GM19372 (cell line): ENCODE measurements at regions not wholly inside any gene's neighbourhood (a gene's known extent, or its start where the extent isn't known, plus 50 kb on each side); places are given as distances from the start of the nearest gene placed in this dataset.
"Not testable (repeated sequence)": the region's sequence is repeated elsewhere in the genome, so short reads cannot be mapped to it uniquely, and the experiment has no call there.

Source experiments
- ATAC-seq: cut with Tn5 transposase; IDR thresholded peaks from one replicate; pipeline ENCODE4 v1.9.1; 2021; ENCODE audit warnings: mild to moderate bottlenecking, low read depth, moderate library complexity; ENCODE audit not compliant: unreplicated experiment

- no peak for ATAC-seq
These were observed 53.5 kb downstream of the TEX51 start for GRCh38 chr2:126952216-126952615.

DNA sequence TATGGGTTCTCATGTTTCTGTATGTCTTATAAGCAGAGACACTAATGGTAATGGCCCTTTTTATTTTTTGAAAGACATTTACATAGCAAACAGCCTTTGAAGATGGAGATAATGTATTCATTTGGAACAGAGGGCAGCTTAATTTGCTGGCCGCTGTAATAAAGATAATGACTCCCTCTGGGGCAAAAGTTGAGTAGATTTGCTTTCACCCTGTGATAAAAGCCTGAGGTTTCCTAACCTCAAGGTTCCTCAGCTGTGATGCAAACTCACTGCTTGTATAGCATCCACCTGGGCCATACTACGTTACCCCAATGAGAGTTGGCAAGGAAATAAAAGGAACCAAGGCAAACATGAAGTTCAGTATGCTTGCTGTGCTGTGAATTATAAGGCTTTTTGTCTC lies 54.8 kb downstream of the TEX51 start:
- no peak for ATAC-seq

GRCh38 chr2:126954831-126955230 lies 56.1 kb downstream of the TEX51 start:
- ATAC-seq = no peak

DNA sequence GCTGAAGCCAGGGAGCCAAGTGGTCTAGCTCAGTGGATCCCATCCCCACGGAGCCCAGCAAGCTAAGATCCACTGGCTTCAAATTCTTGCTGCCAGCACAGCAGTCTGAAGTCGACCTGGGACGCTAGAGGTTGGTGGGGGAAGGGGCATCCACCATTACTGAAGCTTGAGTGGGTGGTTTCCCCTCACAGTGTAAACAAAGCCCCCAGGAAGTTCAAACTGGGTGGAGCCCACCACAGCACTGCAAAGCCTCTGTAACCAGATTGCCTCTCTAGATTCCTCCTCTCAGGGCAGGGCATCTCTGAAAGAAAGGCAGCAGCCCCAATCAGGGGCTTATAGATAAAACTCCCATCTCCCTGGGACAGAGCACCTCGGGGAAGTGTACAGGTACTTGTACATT lies 58.1 kb downstream of the TEX51 start:
- ATAC-seq = not testable (repeated sequence)

DNA sequence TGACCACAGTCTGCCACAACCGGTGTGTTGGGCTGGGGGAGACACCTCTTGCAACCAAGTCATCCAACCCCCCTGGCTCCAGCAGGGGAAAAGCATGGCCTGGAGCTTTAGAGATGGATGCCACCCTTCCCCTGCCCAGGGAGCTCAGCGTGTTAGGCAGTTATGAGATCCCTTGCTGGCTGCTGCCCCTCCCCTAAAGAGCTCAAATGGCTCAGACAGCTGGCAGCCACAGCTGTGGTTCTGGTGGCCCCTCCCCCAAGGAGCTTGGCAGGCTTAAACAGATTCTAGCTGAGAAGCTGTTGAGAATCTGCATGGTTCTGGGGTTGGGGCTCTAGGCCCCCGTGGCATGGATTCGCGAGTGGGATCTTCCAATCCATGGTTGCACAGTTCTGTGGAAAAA lies 64.7 kb downstream of the TEX51 start:
- ATAC-seq = no peak

DNA sequence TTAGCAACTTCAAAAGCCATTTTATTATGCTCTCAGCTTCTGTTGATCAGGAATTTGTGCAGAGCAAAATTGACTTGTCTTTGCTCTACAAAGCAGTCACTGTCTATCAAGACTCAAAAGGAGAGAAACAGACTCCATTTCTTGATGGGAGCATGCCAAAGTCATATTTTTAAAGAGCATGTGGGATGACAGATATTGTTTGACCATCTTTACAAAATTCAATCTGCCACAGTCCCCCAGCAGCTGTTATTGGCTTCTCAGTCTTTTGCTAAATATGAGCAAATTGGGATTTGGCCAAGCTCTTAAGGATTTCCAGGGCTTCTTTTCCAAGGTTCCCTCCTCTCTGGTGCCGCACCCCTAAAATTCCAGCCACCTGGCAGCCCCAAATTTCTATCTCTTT lies 67.9 kb downstream of the TEX51 start:
- ATAC-seq = no peak

DNA sequence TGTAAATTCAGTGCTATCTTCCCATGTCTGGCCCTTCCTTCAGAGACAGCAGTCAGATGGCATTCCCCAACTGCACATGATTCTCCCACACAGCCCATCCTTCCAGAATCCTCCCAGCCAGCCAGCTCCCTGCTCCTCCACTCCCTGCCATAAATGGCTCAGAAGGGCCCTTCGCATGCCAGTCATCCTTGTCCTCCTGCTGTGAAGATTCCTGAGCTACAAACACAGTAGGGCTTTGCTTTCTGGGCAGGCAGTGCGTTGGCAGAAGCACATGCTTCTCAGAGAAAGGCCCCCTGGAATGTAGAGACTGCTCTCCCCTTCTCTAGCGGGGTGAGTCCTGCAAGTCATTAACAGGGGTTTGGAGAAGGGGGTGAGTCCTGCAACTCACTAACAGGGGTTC lies 71.9 kb downstream of the TEX51 start:
- no peak for ATAC-seq

DNA sequence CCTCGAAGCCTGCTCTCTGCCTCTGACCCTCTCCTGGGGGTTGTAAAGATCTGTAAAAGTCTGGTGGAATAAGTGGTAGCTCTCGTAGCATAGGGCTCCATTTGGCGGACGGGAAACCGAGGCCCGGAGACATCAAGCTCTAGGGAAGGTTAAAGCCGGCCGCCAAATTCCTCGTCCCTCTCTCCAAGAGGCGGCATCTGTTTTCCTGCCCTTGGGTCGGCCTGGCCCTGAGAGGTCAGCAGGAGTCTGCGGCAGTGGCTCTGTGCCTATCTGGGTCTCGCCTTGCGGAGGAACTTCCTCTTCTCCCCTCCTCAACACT lies 72.4 kb downstream of the TEX51 start:
- ATAC-seq = no peak

GRCh38 chr2:126971481-126972278 lies 73.0 kb downstream of the TEX51 start:
- peak; percentile 91 for ATAC-seq

GRCh38 chr2:126972279-126972626 lies 73.6 kb downstream of the TEX51 start:
- no peak for ATAC-seq

DNA sequence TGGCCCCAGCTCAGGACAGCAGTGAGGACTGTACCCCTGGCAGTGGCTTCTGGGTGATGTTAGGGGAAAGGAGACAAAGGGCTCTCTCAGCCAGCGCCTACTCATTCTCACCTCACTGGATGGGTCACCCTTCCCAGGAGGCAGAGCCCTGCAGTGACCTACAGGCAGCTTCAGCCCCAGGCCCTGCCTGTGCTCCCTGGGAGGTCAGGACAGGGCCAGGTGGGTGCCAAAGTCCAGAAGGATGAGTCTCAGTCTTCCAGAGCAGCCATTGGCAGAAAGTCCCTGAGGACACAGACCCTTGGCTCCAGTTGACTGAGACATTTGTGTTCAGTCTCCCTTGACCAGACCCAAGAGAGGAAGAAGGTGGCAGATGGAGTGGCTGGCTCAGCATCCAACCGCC lies 75.1 kb downstream of the TEX51 start:
- no peak for ATAC-seq

- no peak for ATAC-seq
These were observed 77.3 kb downstream of the TEX51 start for GRCh38 chr2:126975671-126976655.

GRCh38 chr2:126976721-126977328 lies 78.1 kb downstream of the TEX51 start:
- no peak for ATAC-seq

- ATAC-seq = no peak
These were observed 79.6 kb downstream of the TEX51 start for GRCh38 chr2:126978333-126978732.

GRCh38 chr2:126979039-126980003 lies 80.6 kb downstream of the TEX51 start:
- ATAC-seq = no peak

DNA sequence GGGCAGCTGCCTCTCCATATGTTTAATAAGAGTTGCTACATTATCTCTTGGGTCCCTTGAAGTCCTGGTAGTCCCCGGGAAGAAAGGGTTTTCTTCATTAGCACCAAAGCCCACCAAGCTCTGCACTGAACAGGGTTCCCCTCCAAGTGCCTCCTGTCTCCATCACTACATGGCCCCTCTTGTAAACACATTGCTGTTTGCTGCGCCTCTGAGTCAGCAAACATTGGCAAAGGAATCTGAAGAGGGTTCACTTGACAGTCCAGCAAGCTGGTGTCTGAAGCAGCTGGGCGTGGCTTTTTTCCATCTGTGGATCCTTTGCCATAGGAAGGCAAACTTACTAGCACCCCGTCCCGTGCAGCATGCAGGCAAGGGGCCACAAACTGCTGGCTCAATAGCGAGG lies 82.8 kb downstream of the TEX51 start:
- no peak for ATAC-seq

- no peak for ATAC-seq
These were observed 84.2 kb downstream of the TEX51 start for GRCh38 chr2:126982935-126983334.

DNA sequence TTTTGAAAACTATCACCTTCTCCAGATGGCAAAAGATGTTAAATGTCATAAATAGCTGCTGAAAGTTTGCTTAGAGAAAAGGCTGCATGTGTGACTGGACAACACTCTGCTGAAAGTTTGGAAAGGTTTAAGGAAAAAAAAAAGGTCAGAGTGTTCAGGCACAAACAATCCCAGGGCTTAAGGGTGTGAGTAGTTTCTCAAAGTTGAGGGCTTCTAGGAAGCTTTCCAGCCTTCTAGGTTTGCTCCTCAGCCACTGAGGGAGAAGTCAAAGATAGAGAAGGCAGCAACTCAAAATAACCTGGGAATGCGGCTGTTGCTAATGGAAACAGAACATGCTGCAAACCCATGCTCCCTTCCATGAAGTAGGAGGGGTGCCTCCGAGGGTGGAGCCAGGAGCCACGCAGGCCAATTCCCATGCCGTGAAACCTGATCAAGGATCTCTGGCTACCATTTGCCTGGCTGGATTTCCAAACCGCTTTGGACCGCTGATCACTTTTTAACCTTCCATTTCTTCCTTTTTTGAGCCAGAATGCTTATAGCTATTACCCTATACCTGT lies 88.0 kb downstream of the TEX51 start:
- no peak for ATAC-seq

DNA sequence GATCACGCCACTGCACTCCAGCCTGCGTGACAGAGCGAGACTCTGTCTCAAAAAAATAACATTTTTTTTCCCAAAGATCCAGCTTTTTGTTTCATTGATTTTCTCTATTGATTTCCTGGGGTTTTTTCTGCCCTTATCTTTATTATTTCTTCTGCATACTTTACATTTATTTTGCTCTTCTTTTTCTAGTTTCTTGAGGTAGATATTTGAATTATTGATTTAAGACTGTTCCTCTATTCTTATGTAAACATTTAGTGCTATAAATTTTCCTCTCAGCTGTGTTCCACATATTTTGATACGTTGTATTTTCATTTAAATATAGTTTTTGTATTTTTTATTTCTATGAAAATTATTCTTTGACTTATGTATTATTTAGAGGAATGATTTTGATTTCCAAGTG lies 89.8 kb downstream of the TEX51 start:
- no peak for ATAC-seq

DNA sequence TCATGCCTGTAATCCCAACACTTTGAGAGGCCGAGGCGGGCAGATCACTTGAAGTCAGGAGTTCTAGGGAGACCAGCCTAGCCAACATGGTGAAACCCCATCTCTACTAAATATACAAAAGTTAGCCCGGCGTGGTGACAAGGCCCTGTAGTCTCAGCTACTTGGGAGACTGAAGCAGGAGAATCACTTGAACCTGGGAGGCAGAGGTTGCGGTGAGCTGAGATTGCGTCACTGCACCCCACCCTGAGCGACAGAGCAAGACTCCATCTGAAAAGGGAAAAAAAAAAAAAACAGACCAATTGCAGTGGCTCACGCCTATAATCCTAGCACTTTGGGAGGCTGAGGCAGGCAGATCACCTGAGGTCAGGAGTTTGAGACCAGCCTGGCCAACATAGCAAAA lies 90.4 kb downstream of the TEX51 start:
- ATAC-seq = not testable (repeated sequence)
